Tongue (tissue), 1 donor: ENCODE measurements at regions not wholly inside any gene's neighbourhood (a gene's known extent, or its start where the extent isn't known, plus 50 kb on each side); places are given as distances from the start of the nearest gene placed in this dataset.
"Not testable (repeated sequence)": the region's sequence is repeated elsewhere in the genome, so short reads cannot be mapped to it uniquely, and the experiment has no call there.

Source experiments
- DNase-seq: peaks from one replicate; pipeline ENCODE4 v3.0.0-alpha.2; 2015

GRCh38 chr2:8545695-8546611 lies 135.9 kb upstream of the ID2 start:
- no peak for DNase-seq

GRCh38 chr2:8546612-8547283 lies 135.1 kb upstream of the ID2 start:
- DNase-seq = no peak

GRCh38 chr2:8547284-8548064 lies 134.4 kb upstream of the ID2 start:
- no peak for DNase-seq

GRCh38 chr2:8548065-8548618 lies 133.7 kb upstream of the ID2 start:
- DNase-seq = no peak

- DNase-seq = no peak
These were observed 133.2 kb upstream of the ID2 start for GRCh38 chr2:8548619-8549150.

- no peak for DNase-seq
These were observed 132.5 kb upstream of the ID2 start for GRCh38 chr2:8549273-8549922.

- no peak for DNase-seq
These were observed 131.9 kb upstream of the ID2 start for GRCh38 chr2:8549942-8550341.

GRCh38 chr2:8550481-8550880 lies 131.4 kb upstream of the ID2 start:
- no peak for DNase-seq

- DNase-seq = no peak
These were observed 130.8 kb upstream of the ID2 start for GRCh38 chr2:8550937-8551621.

GRCh38 chr2:8551622-8552074 lies 130.2 kb upstream of the ID2 start:
- no peak for DNase-seq

GRCh38 chr2:8552293-8552801 lies 129.5 kb upstream of the ID2 start:
- DNase-seq = no peak

- DNase-seq = no peak
These were observed 128.2 kb upstream of the ID2 start for GRCh38 chr2:8553643-8554042.

- DNase-seq = no peak
These were observed 127.5 kb upstream of the ID2 start for GRCh38 chr2:8554296-8554806.

GRCh38 chr2:8555543-8555942 lies 126.3 kb upstream of the ID2 start:
- DNase-seq = no peak

GRCh38 chr2:8558096-8558495 lies 123.8 kb upstream of the ID2 start:
- DNase-seq = no peak

GRCh38 chr2:8558956-8559355 lies 122.9 kb upstream of the ID2 start:
- no peak for DNase-seq

GRCh38 chr2:8559805-8560204 lies 122.1 kb upstream of the ID2 start:
- no peak for DNase-seq

GRCh38 chr2:8561692-8562091 lies 120.2 kb upstream of the ID2 start:
- not testable (repeated sequence) for DNase-seq

GRCh38 chr2:8563814-8564474 lies 117.9 kb upstream of the ID2 start:
- no peak for DNase-seq

- DNase-seq = no peak
These were observed 117.4 kb upstream of the ID2 start for GRCh38 chr2:8564475-8564874.
